Osteocyte (in vitro differentiated cells): ENCODE measurements at regions not wholly inside any gene's neighbourhood (a gene's known extent, or its start where the extent isn't known, plus 50 kb on each side); places are given as distances from the start of the nearest gene placed in this dataset.

Source experiments
- DNase-seq: peaks from one replicate; pipeline ENCODE4 v3.0.0; 2021; ENCODE audit warnings: mixed read lengths; ENCODE audit not compliant: unreplicated experiment; ENCODE audit errors: extremely low spot score
- H3K27ac Mint-ChIP-seq: one replicate; pipeline ENCODE4 v1.8.0; 2021; ENCODE audit warnings: mild to moderate bottlenecking, mixed read lengths; ENCODE audit not compliant: unreplicated experiment
- H3K27me3 Mint-ChIP-seq: one replicate; pipeline ENCODE4 v1.8.0; 2021; ENCODE audit warnings: mixed read lengths; ENCODE audit not compliant: unreplicated experiment
- H3K36me3 Mint-ChIP-seq: one replicate; pipeline ENCODE4 v1.8.0; 2021; ENCODE audit warnings: mixed read lengths; ENCODE audit not compliant: unreplicated experiment
- H3K4me1 Mint-ChIP-seq: one replicate; pipeline ENCODE4 v1.8.0; 2021; ENCODE audit warnings: mixed read lengths; ENCODE audit not compliant: unreplicated experiment
- H3K4me3 Mint-ChIP-seq: one replicate; pipeline ENCODE4 v1.8.0; 2021; ENCODE audit warnings: mild to moderate bottlenecking, moderate library complexity, mixed read lengths; ENCODE audit not compliant: unreplicated experiment
- H3K9me3 Mint-ChIP-seq: one replicate; pipeline ENCODE4 v1.8.0; 2021; ENCODE audit warnings: mixed read lengths; ENCODE audit not compliant: unreplicated experiment
- CTCF ChIP-seq: fragments of 200-600 bp; sonication (generic); IDR thresholded peaks from 2 replicates; pipeline ENCODE4 v1.5.0; 2021; ENCODE audit warnings: antibody characterized with exemption, mild to moderate bottlenecking, moderate library complexity

- H3K27me3 Mint-ChIP-seq, result peaks cover 48% of the 10 kb centered on the region
- DNase-seq, result no peak
- no peak for TF ChIP-seq CTCF
- peaks cover 1% of the 10 kb centered on the region for H3K9me3 Mint-ChIP-seq
- H3K4me3 Mint-ChIP-seq, result no peak overlapping the region
- no peak overlapping the region for H3K27ac Mint-ChIP-seq
- H3K4me1 Mint-ChIP-seq, result no peaks in the 10 kb centered on the region
- H3K36me3 Mint-ChIP-seq, result no peaks in the 10 kb centered on the region
These were observed 50.2 kb upstream of the PHYHIPL start for GRCh38 chr10:59126261-59126660.
